Trophoblast cell (in vitro differentiated cells and primary cell): ENCODE measurements at regions not wholly inside any gene's neighbourhood (a gene's known extent, or its start where the extent isn't known, plus 50 kb on each side); places are given as distances from the start of the nearest gene placed in this dataset.

ENCODE experiments used
- DNase-seq, 2 donors: peaks; one replicate each; pipeline ENCODE4 v3.0.0-alpha.2; 2016
- H2AFZ ChIP-seq: 2 replicates; pipeline ENCODE4 v1.6.1; 2013; ENCODE audit warnings: low read length, moderate library complexity, mild to moderate bottlenecking; ENCODE audit not compliant: insufficient read depth, poor library complexity
- H2AK5ac ChIP-seq: 2 replicates; pipeline ENCODE4 v1.6.1; 2013; ENCODE audit warnings: mild to moderate bottlenecking, low read length
- H2BK120ac ChIP-seq: 2 replicates; pipeline ENCODE4 v1.6.1; 2013; ENCODE audit warnings: low read length, mild to moderate bottlenecking, moderate library complexity; ENCODE audit not compliant: insufficient read depth, poor library complexity
- H2BK12ac ChIP-seq: 2 replicates; pipeline ENCODE4 v1.6.1; 2013; ENCODE audit warnings: mild to moderate bottlenecking, low read length, moderate library complexity
- H2BK5ac ChIP-seq: 2 replicates; pipeline ENCODE4 v1.6.1; 2013; ENCODE audit warnings: low read length, low read depth, moderate library complexity, mild to moderate bottlenecking; ENCODE audit not compliant: poor library complexity
- H3K14ac ChIP-seq: 2 replicates; pipeline ENCODE4 v1.6.1; 2013; ENCODE audit warnings: mild to moderate bottlenecking, low read length
- H3K18ac ChIP-seq: 2 replicates; pipeline ENCODE4 v1.6.1; 2013; ENCODE audit warnings: mild to moderate bottlenecking, low read length
- H3K23ac ChIP-seq: 2 replicates; pipeline ENCODE4 v1.6.1; 2013; ENCODE audit warnings: low read length
- H3K27ac ChIP-seq: 2 replicates; pipeline ENCODE4 v1.5.1; 2013; ENCODE audit warnings: low read depth, mild to moderate bottlenecking, inconsistent platforms, low read length, moderate library complexity
- H3K27me3 ChIP-seq: 2 replicates; pipeline ENCODE4 v1.6.1; 2013; ENCODE audit warnings: inconsistent platforms, mild to moderate bottlenecking, low read length, moderate library complexity; ENCODE audit not compliant: insufficient read depth
- H3K36me3 ChIP-seq, 2 experiments: 1 replicate in 1 of 2; 2 replicates in 1 of 2; pipeline ENCODE4 v1.6.1; 2013; ENCODE audit warnings: low read length in 2 of 2, mild to moderate bottlenecking in 2 of 2, moderate library complexity in 1 of 2; ENCODE audit not compliant: insufficient read depth in 2 of 2, control insufficient read depth in 1 of 2
- H3K4ac ChIP-seq: 2 replicates; pipeline ENCODE4 v1.6.1; 2013; ENCODE audit warnings: low read depth, mild to moderate bottlenecking, low read length, moderate library complexity
- H3K4me1 ChIP-seq, 2 experiments: 1 replicate in 1 of 2; 2 replicates in 1 of 2; pipeline ENCODE4 v1.6.1; 2013; ENCODE audit warnings: low read length in 2 of 2, mild to moderate bottlenecking in 2 of 2, moderate library complexity in 1 of 2; ENCODE audit not compliant: insufficient read depth in 2 of 2, control insufficient read depth in 1 of 2
- H3K4me2 ChIP-seq: 2 replicates; pipeline ENCODE4 v1.6.1; 2013; ENCODE audit warnings: inconsistent platforms, mild to moderate bottlenecking, low read length, moderate library complexity
- H3K4me3 ChIP-seq: 2 replicates; pipeline ENCODE4 v1.5.1; 2013; ENCODE audit warnings: mild to moderate bottlenecking, low read depth, low read length, inconsistent platforms
- H3K79me1 ChIP-seq: one replicate; pipeline ENCODE4 v1.6.1; 2013; ENCODE audit warnings: low read length
- H3K79me2 ChIP-seq: 2 replicates; pipeline ENCODE4 v1.6.1; 2013; ENCODE audit warnings: low read length, mild to moderate bottlenecking; ENCODE audit not compliant: control insufficient read depth, insufficient read depth, poor library complexity
- H3K9ac ChIP-seq: 2 replicates; pipeline ENCODE4 v1.6.1; 2013; ENCODE audit warnings: mild to moderate bottlenecking, low read length
- H3K9me3 ChIP-seq: 2 replicates; pipeline ENCODE4 v1.6.1; 2013; ENCODE audit warnings: low read depth, mild to moderate bottlenecking, control low read depth, inconsistent platforms, low read length; ENCODE audit not compliant: insufficient read depth
- H4K12ac ChIP-seq: 2 replicates; pipeline ENCODE4 v1.6.1; 2013; ENCODE audit warnings: low read depth, mild to moderate bottlenecking, low read length, moderate library complexity
- H4K8ac ChIP-seq: 2 replicates; pipeline ENCODE4 v1.6.1; 2013; ENCODE audit warnings: low read depth, mild to moderate bottlenecking, low read length, moderate library complexity
- H4K91ac ChIP-seq: one replicate; pipeline ENCODE4 v1.6.1; 2013; ENCODE audit warnings: low read depth, mild to moderate bottlenecking, low read length, moderate library complexity
- WGBS: extraction: QIAGEN DNeasy Blood & Tissue Kit; methylation state at CpG from one replicate; pipeline ENCODE4 v1.1.7; 2013; ENCODE audit warnings: missing lambda C conversion rate; ENCODE audit not compliant: insufficient read length, insufficient coverage; ENCODE audit errors: extremely low coverage; 5-methylcytosine and 5-hydroxymethylcytosine counted together

DNA sequence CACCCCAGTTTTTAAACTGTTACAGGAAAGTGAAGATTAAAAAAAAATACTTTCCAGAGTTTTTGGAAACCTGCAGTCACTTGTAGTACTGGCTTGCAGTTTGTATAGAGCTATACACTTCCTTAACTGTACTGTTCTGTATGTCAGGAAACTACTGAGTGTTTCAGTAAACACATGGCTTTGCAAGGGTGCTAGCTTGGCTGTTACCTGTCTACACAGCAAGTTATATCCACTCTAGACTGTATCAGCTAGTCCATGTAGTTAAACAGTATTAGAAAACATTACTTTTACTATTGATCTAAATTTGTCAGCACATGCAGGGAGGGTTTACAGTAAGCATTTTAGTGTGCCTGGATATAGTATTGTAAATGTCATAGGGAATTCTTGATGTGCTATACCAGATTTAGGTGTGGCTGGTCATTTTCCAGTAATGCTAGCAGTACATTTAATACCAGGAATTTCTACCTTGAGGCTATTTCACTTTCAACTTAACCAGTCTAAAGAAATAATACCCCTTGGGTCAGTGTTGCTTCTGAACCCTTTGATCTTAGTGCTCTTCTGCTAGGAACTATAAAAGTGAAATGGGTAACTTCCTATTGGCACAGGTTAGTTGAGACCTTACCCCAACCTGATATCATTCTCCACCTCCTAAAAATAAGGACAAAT is 192.3 kb upstream of the ANKRD50 start:
- DNase-seq, result no peak
- H3K14ac ChIP-seq, result no peak overlapping the region
- H3K4me3 ChIP-seq, result no peak overlapping the region
- no peak overlapping the region for H3K27ac ChIP-seq
- H3K27me3 ChIP-seq, result no peaks in the 10 kb centered on the region
- no peak overlapping the region for H4K8ac ChIP-seq
- H2AK5ac ChIP-seq, result no peak overlapping the region
- no peaks in the 10 kb centered on the region for H3K4me1 ChIP-seq
- H2AFZ ChIP-seq, result no peak overlapping the region
- H2BK5ac ChIP-seq, result no peak overlapping the region
- H3K23ac ChIP-seq, result no peak overlapping the region
- H3K9ac ChIP-seq, result no peak overlapping the region
- H2BK12ac ChIP-seq, result no peak overlapping the region
- H3K36me3 ChIP-seq, result no peaks in the 10 kb centered on the region
- no peak overlapping the region for H2BK120ac ChIP-seq
- no peaks in the 10 kb centered on the region for H3K9me3 ChIP-seq
- H3K4ac ChIP-seq, result no peak overlapping the region
- no peak overlapping the region for H3K18ac ChIP-seq
- no peak overlapping the region for H3K4me2 ChIP-seq
- no peaks in the 10 kb centered on the region for H3K79me2 ChIP-seq
- H4K12ac ChIP-seq, result no peak overlapping the region
- no peak overlapping the region for H4K91ac ChIP-seq
- H3K79me1 ChIP-seq, result no peaks in the 10 kb centered on the region

DNA sequence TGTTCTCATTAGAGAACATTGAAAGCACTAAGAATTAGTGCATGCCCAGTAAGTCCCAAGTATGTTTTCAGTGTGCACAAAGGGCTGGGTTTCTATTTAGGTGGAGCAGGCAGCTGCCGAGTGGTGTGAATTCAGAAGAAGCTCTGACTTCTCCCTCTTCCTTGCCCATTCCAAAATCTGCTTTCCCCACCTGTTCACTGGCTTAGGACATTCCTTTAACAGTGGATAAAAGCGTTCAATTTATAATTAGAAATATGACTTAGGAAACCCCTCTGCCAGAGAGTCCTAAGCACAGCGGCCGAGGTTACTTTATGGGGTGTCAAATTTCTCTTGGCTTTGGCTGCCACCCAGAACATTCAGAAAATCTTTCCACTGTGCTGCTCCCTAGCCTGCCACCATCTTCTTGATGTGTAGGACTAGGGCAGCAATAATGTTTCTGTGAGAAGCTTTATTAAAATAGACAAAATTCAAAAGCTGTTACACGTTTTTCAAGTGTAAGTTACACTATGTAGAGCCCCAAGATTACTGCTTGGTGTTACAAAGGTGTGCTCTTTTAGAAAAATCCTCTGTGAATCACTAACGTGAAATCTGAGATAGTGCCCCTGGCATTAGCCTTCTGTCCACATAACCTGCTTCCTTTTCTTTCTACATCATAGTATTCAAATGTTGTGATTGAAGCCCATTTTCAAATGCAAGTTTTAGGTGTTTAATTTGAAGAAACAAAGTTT is 191.6 kb upstream of the ANKRD50 start:
- H4K12ac ChIP-seq, result no peak overlapping the region
- H3K14ac ChIP-seq, result no peak overlapping the region
- H3K4me3 ChIP-seq, result no peak overlapping the region
- no peak overlapping the region for H2BK5ac ChIP-seq
- WGBS, result no CpG with 5 or more reads among the region's 6 CpGs
- H3K79me1 ChIP-seq, result no peaks in the 10 kb centered on the region
- no peak overlapping the region for H4K91ac ChIP-seq
- no peak overlapping the region for H2BK12ac ChIP-seq
- H3K23ac ChIP-seq, result no peak overlapping the region
- no peak overlapping the region for H2BK120ac ChIP-seq
- H3K79me2 ChIP-seq, result no peaks in the 10 kb centered on the region
- no peak overlapping the region for H3K4me2 ChIP-seq
- H3K9me3 ChIP-seq, result no peaks in the 10 kb centered on the region
- no peaks in the 10 kb centered on the region for H3K27me3 ChIP-seq
- H3K36me3 ChIP-seq, result no peaks in the 10 kb centered on the region
- no peak overlapping the region for H4K8ac ChIP-seq
- no peaks in the 10 kb centered on the region for H3K4me1 ChIP-seq
- H3K4ac ChIP-seq, result no peak overlapping the region
- no peak overlapping the region for H3K18ac ChIP-seq
- no peak overlapping the region for H2AK5ac ChIP-seq
- DNase-seq, result no peak
- no peak overlapping the region for H3K27ac ChIP-seq
- H3K9ac ChIP-seq, result no peak overlapping the region
- H2AFZ ChIP-seq, result no peak overlapping the region

GRCh38 chr4:124902001-124902515 is 189.5 kb upstream of the ANKRD50 start:
- H2BK12ac ChIP-seq, result no peak overlapping the region
- H3K79me2 ChIP-seq, result no peaks in the 10 kb centered on the region
- no peak overlapping the region for H3K9ac ChIP-seq
- H3K4me3 ChIP-seq, result no peak overlapping the region
- no peak overlapping the region for H3K18ac ChIP-seq
- H3K4me1 ChIP-seq, result no peaks in the 10 kb centered on the region
- DNase-seq, result no peak
- H3K27me3 ChIP-seq, result no peaks in the 10 kb centered on the region
- H3K27ac ChIP-seq, result no peak overlapping the region
- no peak overlapping the region for H4K8ac ChIP-seq
- no peak overlapping the region for H3K4ac ChIP-seq
- H2AFZ ChIP-seq, result no peak overlapping the region
- H4K91ac ChIP-seq, result no peak overlapping the region
- H3K14ac ChIP-seq, result no peak overlapping the region
- H3K23ac ChIP-seq, result no peak overlapping the region
- no peaks in the 10 kb centered on the region for H3K36me3 ChIP-seq
- WGBS, result no CpG with 5 or more reads among the region's 1 CpG
- no peaks in the 10 kb centered on the region for H3K79me1 ChIP-seq
- no peak overlapping the region for H2BK120ac ChIP-seq
- H2AK5ac ChIP-seq, result no peak overlapping the region
- no peak overlapping the region for H3K4me2 ChIP-seq
- no peak overlapping the region for H4K12ac ChIP-seq
- H2BK5ac ChIP-seq, result no peak overlapping the region
- no peaks in the 10 kb centered on the region for H3K9me3 ChIP-seq

GRCh38 chr4:124899997-124900396 is 187.5 kb upstream of the ANKRD50 start:
- Histone ChIP-seq H3K27ac (no peak overlapping the region), H2AK5ac (no peak overlapping the region), H3K79me1 (no peaks in the 10 kb centered on the region), H3K4me3 (no peak overlapping the region), H4K8ac (no peak overlapping the region), H2AFZ (no peak overlapping the region), H3K36me3 (no peaks in the 10 kb centered on the region), H2BK120ac (no peak overlapping the region), H3K14ac (no peak overlapping the region), H3K4ac (no peak overlapping the region), H2BK12ac (no peak overlapping the region), H3K9ac (no peak overlapping the region), H4K12ac (no peak overlapping the region), H3K79me2 (no peaks in the 10 kb centered on the region), H3K27me3 (no peaks in the 10 kb centered on the region), H3K4me1 (no peaks in the 10 kb centered on the region), H2BK5ac (no peak overlapping the region), H4K91ac (no peak overlapping the region), H3K18ac (no peak overlapping the region), H3K9me3 (no peaks in the 10 kb centered on the region), H3K4me2 (no peak overlapping the region), H3K23ac (no peak overlapping the region)
- WGBS, result no CpG with 5 or more reads among the region's 5 CpGs
- DNase-seq, result no peak
